Keratinocyte (primary cell): ENCODE measurements at regions not wholly inside any gene's neighbourhood (a gene's known extent, or its start where the extent isn't known, plus 50 kb on each side); places are given as distances from the start of the nearest gene placed in this dataset.

ENCODE experiments used
- DNase-seq: peaks from one replicate; pipeline ENCODE4 v3.0.0-alpha.2; 2011; ENCODE audit warnings: low read depth, missing footprints, low spot score
- FAIRE-seq: peaks from 2 replicates; lab custom pipeline; 2011; peaks lifted over from hg19 to GRCh38; lab: Jason Lieb, UNC
- H2AFZ ChIP-seq: 2 replicates; pipeline ENCODE4 v1.6.0; 2012; ENCODE audit warnings: low read length, control low read depth, inconsistent platforms; ENCODE audit not compliant: control insufficient read depth
- H3K27ac ChIP-seq: 2 replicates; pipeline ENCODE4 v1.5.1; 2011; ENCODE audit warnings: low read length; ENCODE audit not compliant: control insufficient read depth, insufficient read depth
- H3K27me3 ChIP-seq: 3 replicates; pipeline ENCODE4 v1.6.0; 2011; ENCODE audit warnings: low read length; ENCODE audit not compliant: control insufficient read depth, insufficient read depth; ENCODE audit errors: extremely low read depth
- H3K36me3 ChIP-seq, 2 experiments: 2 replicates in 1 of 2; 3 replicates in 1 of 2; pipeline ENCODE4 v1.5.1; 2011; ENCODE audit warnings: low read length in 2 of 2, mild to moderate bottlenecking in 1 of 2; ENCODE audit not compliant: control insufficient read depth in 2 of 2, insufficient read depth in 2 of 2; ENCODE audit errors: extremely low read depth in 1 of 2
- H3K4me1 ChIP-seq: 3 replicates; pipeline ENCODE4 v1.5.1; 2011; ENCODE audit warnings: low read length; ENCODE audit not compliant: control insufficient read depth, insufficient read depth; ENCODE audit errors: extremely low read depth
- H3K4me2 ChIP-seq: 3 replicates; pipeline ENCODE4 v1.6.0; 2011; ENCODE audit warnings: low read depth, low read length; ENCODE audit not compliant: control insufficient read depth, insufficient read depth; ENCODE audit errors: extremely low read depth
- H3K4me3 ChIP-seq, 3 experiments: fragments of 200-600 bp in 1 of 3; sonication (generic) in 1 of 3; 2 replicates in 2 of 3; 3 replicates in 1 of 3; pipeline ENCODE4 v1.5.1; 2011 to 2016; ENCODE audit warnings: low read length in 3 of 3, mild to moderate bottlenecking in 3 of 3, control low read depth in 2 of 3, inconsistent platforms in 1 of 3, low read depth in 1 of 3, mixed read lengths in 1 of 3, mixed run types in 1 of 3, moderate library complexity in 1 of 3; ENCODE audit not compliant: control insufficient read depth in 2 of 3, insufficient read depth in 2 of 3; ENCODE audit errors: extremely low read depth in 1 of 3
- H3K79me2 ChIP-seq: 2 replicates; pipeline ENCODE4 v1.6.0; 2012; ENCODE audit warnings: low read length; ENCODE audit not compliant: control insufficient read depth, insufficient read depth
- H3K9ac ChIP-seq: 3 replicates; pipeline ENCODE4 v1.6.0; 2011; ENCODE audit warnings: low read length; ENCODE audit not compliant: control insufficient read depth, insufficient read depth; ENCODE audit errors: extremely low read depth
- H3K9me1 ChIP-seq: 3 replicates; pipeline ENCODE4 v1.6.0; 2011; ENCODE audit warnings: low read length; ENCODE audit not compliant: control insufficient read depth, insufficient read depth; ENCODE audit errors: extremely low read depth
- H3K9me3 ChIP-seq: 2 replicates; pipeline ENCODE4 v1.5.1; 2012; ENCODE audit warnings: low read depth, low read length; ENCODE audit not compliant: control insufficient read depth
- H4K20me1 ChIP-seq: 3 replicates; pipeline ENCODE4 v1.6.0; 2011; ENCODE audit warnings: low read length; ENCODE audit not compliant: control insufficient read depth, insufficient read depth; ENCODE audit errors: extremely low read depth
- CTCF ChIP-seq, 3 experiments: IDR thresholded peaks in 1 of 3; conservative IDR thresholded peaks in 1 of 3; optimal IDR thresholded peaks in 1 of 3; 2 replicates in 2 of 3; 3 replicates in 1 of 3; pipeline versions ENCODE3 to v1.5.1; 2011; ENCODE audit warnings: low read length in 3 of 3, mild to moderate bottlenecking in 3 of 3, moderate library complexity in 2 of 3, control low read depth in 1 of 3, inconsistent platforms in 1 of 3; ENCODE audit not compliant: insufficient read depth in 2 of 3; ENCODE audit errors: extremely low read depth in 1 of 3
- EZH2 ChIP-seq: IDR thresholded peaks from one replicate; pipeline ENCODE4 v1.6.1; 2012; ENCODE audit warnings: inconsistent platforms, mild to moderate bottlenecking, low read length, moderate library complexity
- dilution Hi-C: fragments of 300-500 bp; cut with MboI; formaldehyde crosslinking; loops from one replicate; pipeline ENCODE4 v1.7.0; 2020; ENCODE audit warnings: low sequenced_read_pairs; ENCODE audit not compliant: extremely low pct_ligation_motif_present

GRCh38 chrX:19190902-19191301 lies 68.6 kb upstream of the ADGRG2 start:
- DNase-seq, result no peak
- no peak overlapping the region for H3K4me2 ChIP-seq
- H3K4me3 ChIP-seq, result no peak overlapping the region
- H3K27me3 ChIP-seq, result no peaks in the 10 kb centered on the region
- no peaks in the 10 kb centered on the region for H3K36me3 ChIP-seq
- H2AFZ ChIP-seq, result no peak overlapping the region
- dilution Hi-C loops, result no loop called here
- H3K9me3 ChIP-seq, result no peaks in the 10 kb centered on the region
- no peak overlapping the region for H3K27ac ChIP-seq
- H4K20me1 ChIP-seq, result no peaks in the 10 kb centered on the region
- H3K9me1 ChIP-seq, result no peaks in the 10 kb centered on the region
- H3K9ac ChIP-seq, result no peak overlapping the region
- H3K79me2 ChIP-seq, result no peaks in the 10 kb centered on the region
- TF ChIP-seq CTCF (optimal IDR thresholded peaks at IDR 0.05 in 1 of 3, IDR thresholded peaks at IDR 0.05 in 1 of 3, conservative IDR thresholded peaks at IDR 0.05 in 1 of 3; ENCODE audit: extremely low read depth in 1 of 3, insufficient read depth in 2 of 3, low read length in 3 of 3), result no peak
- TF ChIP-seq EZH2, result no peak
- no peak for FAIRE-seq
- H3K4me1 ChIP-seq, result no peaks in the 10 kb centered on the region

GRCh38 chrX:19193565-19193964 lies 71.3 kb upstream of the ADGRG2 start:
- no peaks in the 10 kb centered on the region for H3K4me1 ChIP-seq
- DNase-seq (no peak), FAIRE-seq (no peak)
- TF ChIP-seq EZH2, result no peak
- no peak for TF ChIP-seq CTCF (optimal IDR thresholded peaks at IDR 0.05 in 1 of 3, IDR thresholded peaks at IDR 0.05 in 1 of 3, conservative IDR thresholded peaks at IDR 0.05 in 1 of 3; ENCODE audit: extremely low read depth in 1 of 3, insufficient read depth in 2 of 3, low read length in 3 of 3)
- H3K9me3 ChIP-seq, result no peaks in the 10 kb centered on the region
- H3K27me3 ChIP-seq, result no peaks in the 10 kb centered on the region
- H3K4me3 ChIP-seq, result no peak overlapping the region
- H3K79me2 ChIP-seq, result no peaks in the 10 kb centered on the region
- H3K4me2 ChIP-seq, result no peak overlapping the region
- no peak overlapping the region for H3K27ac ChIP-seq
- no peak overlapping the region for H3K9ac ChIP-seq
- no peaks in the 10 kb centered on the region for H4K20me1 ChIP-seq
- no peaks in the 10 kb centered on the region for H3K36me3 ChIP-seq
- H2AFZ ChIP-seq, result no peak overlapping the region
- dilution Hi-C loops, result no loop called here
- no peaks in the 10 kb centered on the region for H3K9me1 ChIP-seq
